ENCODE measurements at regions not wholly inside any gene's neighbourhood (a gene's known extent, or its start where the extent isn't known, plus 50 kb on each side); places are given as distances from the start of the nearest gene placed in this dataset.

DNA sequence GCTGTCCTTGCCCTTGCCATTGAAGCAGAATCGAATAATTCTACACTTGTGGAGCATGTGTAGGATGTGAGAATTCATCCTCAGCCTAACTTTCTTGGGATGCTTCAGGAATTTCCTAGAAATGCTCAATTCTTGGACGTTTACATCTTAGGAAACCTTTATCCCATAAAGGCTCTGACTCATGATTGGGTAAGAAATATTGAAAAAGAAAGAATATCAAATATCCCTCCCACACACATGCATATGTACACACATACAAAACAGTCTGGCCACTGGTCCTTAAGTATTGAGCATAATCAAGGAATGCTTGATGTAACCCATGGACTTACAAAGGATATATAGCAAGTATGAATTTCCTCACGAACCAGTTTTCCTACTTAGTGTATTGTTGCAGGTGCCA, 83.9 kb upstream of the IPO9 start:
- WGBS (ENCODE audit: insufficient coverage, insufficient replicate concordance, low lambda C conversion rate, missing lambda C conversion rate): 6% methylated on average over 3 of the region's 3 CpGs
- no peak overlapping the region for H3K4me3 ChIP-seq
- SMC1A ChIA-PET (ENCODE audit: uncharacterized antibody, unreplicated experiment): no interaction called here
- CTCF ChIA-PET: interaction anchor here (0.8 to 1.5 kb wide), 2 partner anchors 35 to 48 kb away, joined by 3 to 6 read pairs; no protein-coding TSS in a partner anchor
- H3K4me2 ChIP-seq (ENCODE audit: control insufficient read depth, insufficient read depth): no peak overlapping the region
- H3K9ac ChIP-seq (ENCODE audit: control insufficient read depth, insufficient read depth, low read length): no peak overlapping the region
- RAD21 ChIA-PET (ENCODE audit: unreplicated experiment): no interaction called here
- H4K20me1 ChIP-seq (ENCODE audit: control insufficient read depth, insufficient read depth): no peaks in the 10 kb centered on the region
- no peak overlapping the region for H2AFZ ChIP-seq (ENCODE audit: control insufficient read depth, low read depth, low read length)
- no peak for FAIRE-seq
- TF ChIP-seq NFXL1 (IDR thresholded peaks at IDR 0.05; ENCODE audit: borderline replicate concordance) (no peak), ZNF207 (IDR thresholded peaks at IDR 0.05; ENCODE audit: borderline replicate concordance) (no peak), POLR2A (IDR thresholded peaks at IDR 0.05; ENCODE audit: low read depth, low read length) (no peak), ZBTB33 (IDR thresholded peaks at IDR 0.05) (no peak), ETV6 (conservative IDR thresholded peaks at IDR 0.05 in 1 of 2, IDR thresholded peaks at IDR 0.05 in 1 of 2; ENCODE audit: borderline replicate concordance in 1 of 2, low read depth in 1 of 2) (no peak), CHD4 (IDR thresholded peaks at IDR 0.05) (no peak), IKZF2 (IDR thresholded peaks at IDR 0.05) (no peak), FOXM1 (IDR thresholded peaks at IDR 0.05; ENCODE audit: low read depth, low read length) (no peak), SPI1 (IDR thresholded peaks at IDR 0.05; ENCODE audit: borderline replicate concordance, insufficient read depth, low read depth, low read length) (no peak), ASH2L (IDR thresholded peaks at IDR 0.05; ENCODE audit: borderline replicate concordance, low read depth) (no peak), ZNF24 (IDR thresholded peaks at IDR 0.05) (no peak), PKNOX1 (IDR thresholded peaks at IDR 0.05) (no peak)
- TF ChIP-seq, protein P1, sequence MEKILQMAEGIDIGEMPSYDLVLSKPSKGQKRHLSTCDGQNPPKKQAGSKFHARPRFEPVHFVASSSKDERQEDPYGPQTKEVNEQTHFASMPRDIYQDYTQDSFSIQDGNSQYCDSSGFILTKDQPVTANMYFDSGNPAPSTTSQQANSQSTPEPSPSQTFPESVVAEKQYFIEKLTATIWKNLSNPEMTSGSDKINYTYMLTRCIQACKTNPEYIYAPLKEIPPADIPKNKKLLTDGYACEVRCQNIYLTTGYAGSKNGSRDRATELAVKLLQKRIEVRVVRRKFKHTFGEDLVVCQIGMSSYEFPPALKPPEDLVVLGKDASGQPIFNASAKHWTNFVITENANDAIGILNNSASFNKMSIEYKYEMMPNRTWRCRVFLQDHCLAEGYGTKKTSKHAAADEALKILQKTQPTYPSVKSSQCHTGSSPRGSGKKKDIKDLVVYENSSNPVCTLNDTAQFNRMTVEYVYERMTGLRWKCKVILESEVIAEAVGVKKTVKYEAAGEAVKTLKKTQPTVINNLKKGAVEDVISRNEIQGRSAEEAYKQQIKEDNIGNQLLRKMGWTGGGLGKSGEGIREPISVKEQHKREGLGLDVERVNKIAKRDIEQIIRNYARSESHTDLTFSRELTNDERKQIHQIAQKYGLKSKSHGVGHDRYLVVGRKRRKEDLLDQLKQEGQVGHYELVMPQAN (conservative IDR thresholded peaks at IDR 0.05): no peak
- intact Hi-C loops (cut with micrococcal nuclease; ENCODE audit: unreplicated experiment) (no loop called here), in situ Hi-C loops (cut with MboI) (no loop called here)
- no peaks in the 10 kb centered on the region for H3K9me3 ChIP-seq (replicated peaks; ENCODE audit: control insufficient read depth, insufficient read depth, low read length)
- no peak overlapping the region for H3K27ac ChIP-seq (ENCODE audit: control insufficient read depth, insufficient read depth)
- H3K36me3 ChIP-seq (ENCODE audit: control insufficient read depth in 2 of 2, insufficient read depth in 2 of 2, low read length in 1 of 2): no peaks in the 10 kb centered on the region
- BruUV-seq (replicated peaks): no TSS peak
- no peak for ATAC-seq
- peaks cover 0 to 3% of the 10 kb centered on the region in 2 experiments; a peak in 1 of 4 replicates for H3K27me3 ChIP-seq (replicated peaks in 1 of 2; ENCODE audit: control insufficient read depth in 2 of 2, insufficient read depth in 2 of 2, low read length in 1 of 2)
- H3K79me2 ChIP-seq (ENCODE audit: control insufficient read depth, insufficient read depth, low read length): no peaks in the 10 kb centered on the region
- no peak for DNase-seq (ENCODE audit: low read depth, low spot score)
- H3K4me1 ChIP-seq (ENCODE audit: control insufficient read depth, insufficient read depth, low read length): no peaks in the 10 kb centered on the region
- POLR2A ChIA-PET: no interaction called here

Data from GM12878 (cell line).